Prostate gland (tissue), 2 donors: ENCODE measurements at regions not wholly inside any gene's neighbourhood (a gene's known extent, or its start where the extent isn't known, plus 50 kb on each side); places are given as distances from the start of the nearest gene placed in this dataset.

Source experiments
- DNase-seq: peaks from one replicate; pipeline ENCODE4 v3.0.0-alpha.2; 2019; ENCODE audit warnings: low spot score
- H3K27ac ChIP-seq, 2 donors: fragments of 200-600 bp; sonication (generic); 2 replicates each; pipeline ENCODE4 v1.5.1; 2017 to 2019
- H3K27me3 ChIP-seq: fragments of 200-600 bp; sonication (generic); replicated peaks from 2 replicates; pipeline ENCODE4 v1.5.1; 2019; ENCODE audit not compliant: insufficient read depth
- H3K36me3 ChIP-seq, 2 donors: fragments of 200-600 bp; sonication (generic); 1 replicate in 1 of 2; 2 replicates in 1 of 2; pipeline versions ENCODE4 v1.5.1 to v1.8.1; 2017 to 2019
- H3K4me1 ChIP-seq: fragments of 200-600 bp; sonication (generic); replicated peaks from 2 replicates; pipeline ENCODE4 v1.5.1; 2019
- H3K4me3 ChIP-seq, 2 donors: fragments of 200-600 bp; sonication (generic); 2 replicates each; pipeline ENCODE4 v1.5.1; 2017 to 2019
- H3K9me3 ChIP-seq: fragments of 200-600 bp; sonication (generic); 2 replicates; pipeline ENCODE4 v1.5.1; 2017
- CTCF ChIP-seq, 4 experiments: fragments of 200-600 bp in 2 of 4; fragments of 450-650 bp in 2 of 4; sonication (generic) in 2 of 4; IDR thresholded peaks; 1 replicate in 3 of 4; 2 replicates in 1 of 4; pipeline ENCODE4 v1.5.1; 2016 to 2019; ENCODE audit warnings: antibody characterized with exemption in 4 of 4, mild to moderate bottlenecking in 2 of 4, moderate library complexity in 2 of 4
- POLR2A ChIP-seq: fragments of 450-650 bp; IDR thresholded peaks from one replicate; pipeline ENCODE4 v1.6.1; 2016; ENCODE audit warnings: antibody characterized with exemption, mild to moderate bottlenecking
- POLR2AphosphoS5 ChIP-seq: sonication (generic); formaldehyde crosslinking; IDR thresholded peaks from one replicate; pipeline ENCODE4 v1.6.1; 2017; ENCODE audit warnings: antibody characterized with exemption
- WGBS: methylation state at CpG from one replicate; pipeline ENCODE4 v1.1.5; 2018; 5-methylcytosine and 5-hydroxymethylcytosine counted together
- intact Hi-C: fragments of 100-400 bp; cut with DNase I; formaldehyde crosslinking; loops from one replicate; pipeline ENCODE4 v1.14.2; 2022

GRCh38 chr1:181308098-181308497, 175.2 kb upstream of the CACNA1E start:
- intact Hi-C loops = no loop called here
- DNase-seq = no peak
- no peaks in the 10 kb centered on the region for H3K4me1 ChIP-seq
- H3K9me3 ChIP-seq = no peaks in the 10 kb centered on the region
- H3K36me3 ChIP-seq = no peaks in the 10 kb centered on the region
- WGBS = 33% methylated on average over 3 of the region's 3 CpGs
- no peak overlapping the region for H3K27ac ChIP-seq
- no peak for TF ChIP-seq CTCF (IDR thresholded peaks at IDR 0.05)
- no peak for TF ChIP-seq POLR2A
- TF ChIP-seq POLR2AphosphoS5 = no peak
- H3K27me3 ChIP-seq = no peaks in the 10 kb centered on the region
- no peak overlapping the region for H3K4me3 ChIP-seq

- no peak for DNase-seq
- H3K36me3 ChIP-seq = no peaks in the 10 kb centered on the region
- WGBS = 38% methylated on average over 2 of the region's 2 CpGs
- H3K27me3 ChIP-seq = peaks cover 2% of the 10 kb centered on the region
- TF ChIP-seq POLR2AphosphoS5 (no peak), POLR2A (no peak), CTCF (IDR thresholded peaks at IDR 0.05) (no peak)
- no peaks in the 10 kb centered on the region for H3K9me3 ChIP-seq
- H3K4me3 ChIP-seq = no peak overlapping the region
- intact Hi-C loops = no loop called here
- no peaks in the 10 kb centered on the region for H3K4me1 ChIP-seq
- no peak overlapping the region for H3K27ac ChIP-seq
Observed at GRCh38 chr1:181310560-181310959, 172.8 kb upstream of the CACNA1E start.

GRCh38 chr1:181312946-181313345, 170.4 kb upstream of the CACNA1E start:
- Histone ChIP-seq H3K27me3 (peaks cover 14% of the 10 kb centered on the region), H3K4me1 (no peaks in the 10 kb centered on the region), H3K27ac (no peak overlapping the region), H3K4me3 (no peak overlapping the region), H3K36me3 (no peaks in the 10 kb centered on the region), H3K9me3 (no peaks in the 10 kb centered on the region)
- no peak for DNase-seq
- intact Hi-C loops = no loop called here
- 47% methylated on average over 4 of the region's 4 CpGs for WGBS
- TF ChIP-seq POLR2A = no peak
- no peak for TF ChIP-seq CTCF (IDR thresholded peaks at IDR 0.05)
- TF ChIP-seq POLR2AphosphoS5 = no peak

- no peak for DNase-seq
- WGBS = 49% methylated on average over 2 of the region's 2 CpGs
- TF ChIP-seq POLR2AphosphoS5 (no peak), CTCF (IDR thresholded peaks at IDR 0.05) (no peak), POLR2A (no peak)
- peaks cover 16% of the 10 kb centered on the region for H3K27me3 ChIP-seq
- no peaks in the 10 kb centered on the region for H3K36me3 ChIP-seq
- H3K9me3 ChIP-seq = no peaks in the 10 kb centered on the region
- H3K27ac ChIP-seq = no peak overlapping the region
- intact Hi-C loops = no loop called here
- H3K4me1 ChIP-seq = no peaks in the 10 kb centered on the region
- no peak overlapping the region for H3K4me3 ChIP-seq
Observed at GRCh38 chr1:181313466-181313865, 169.9 kb upstream of the CACNA1E start.

GRCh38 chr1:181314010-181314409, 169.3 kb upstream of the CACNA1E start:
- Histone ChIP-seq H3K9me3 (no peaks in the 10 kb centered on the region), H3K4me1 (no peaks in the 10 kb centered on the region), H3K27me3 (peaks cover 19% of the 10 kb centered on the region), H3K27ac (no peak overlapping the region), H3K4me3 (no peak overlapping the region), H3K36me3 (no peaks in the 10 kb centered on the region)
- no peak for TF ChIP-seq POLR2A
- TF ChIP-seq POLR2AphosphoS5 = no peak
- intact Hi-C loops = no loop called here
- no peak for DNase-seq
- WGBS = 18% methylated on average over 3 of the region's 3 CpGs
